NCI-H1694 treated with DMSO at 0.1 percent for 48 hours (cell line): ENCODE measurements at regions not wholly inside any gene's neighbourhood (a gene's known extent, or its start where the extent isn't known, plus 50 kb on each side); places are given as distances from the start of the nearest gene placed in this dataset.
A peak's percentile ranks its signal among the peaks of the same experiment; 100 is the strongest.

Source experiments
- DNase-seq: peaks from one replicate; lab custom pipeline; 2025; lab: John Stamatoyannopoulos, UW

DNA sequence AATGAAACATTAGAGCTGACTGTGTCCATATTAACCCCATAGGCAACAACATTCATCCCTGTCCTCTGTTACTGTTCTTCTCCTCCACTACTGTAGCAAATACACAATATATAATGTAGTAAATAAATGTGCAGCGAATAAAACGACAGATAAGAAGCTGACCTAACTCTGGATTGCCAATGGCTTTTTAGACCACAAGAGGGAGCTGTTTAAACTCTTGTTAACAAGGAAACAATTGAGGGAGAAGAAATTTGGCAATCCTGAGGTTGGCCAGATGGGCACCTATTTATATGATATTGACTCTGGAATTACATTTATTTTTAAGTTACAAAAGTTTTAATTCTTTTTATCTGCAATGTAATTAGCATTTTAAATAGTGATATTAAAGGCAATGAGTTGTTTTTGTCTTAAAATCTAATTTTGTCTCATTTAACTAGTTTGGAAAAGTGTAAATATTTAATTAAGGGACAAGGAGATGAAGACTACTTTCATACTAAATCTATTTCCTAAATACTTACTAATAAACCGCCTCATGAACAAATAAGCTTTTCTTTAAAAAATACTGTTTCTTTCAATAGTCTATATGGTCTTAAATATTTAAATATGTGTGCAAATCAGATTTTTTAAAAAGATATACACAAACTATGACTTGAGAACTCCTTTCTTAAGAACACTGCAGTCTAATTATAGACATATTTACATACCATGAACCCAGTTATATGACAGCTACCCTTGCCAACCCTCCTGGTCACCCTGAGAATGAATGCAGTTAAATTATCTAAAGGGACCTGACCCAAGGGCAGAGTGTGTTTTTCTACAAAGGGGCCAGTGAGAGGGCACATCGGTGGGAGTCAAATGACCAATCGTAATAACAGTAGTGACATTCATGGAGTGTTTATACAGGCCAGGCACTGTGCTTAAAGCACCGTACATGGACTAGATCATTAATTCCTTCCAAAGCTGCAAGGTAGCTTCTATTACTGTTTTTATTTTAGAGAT lies 52.9 kb upstream of the HPF1 start:
- peak; percentile 61 for DNase-seq

DNA sequence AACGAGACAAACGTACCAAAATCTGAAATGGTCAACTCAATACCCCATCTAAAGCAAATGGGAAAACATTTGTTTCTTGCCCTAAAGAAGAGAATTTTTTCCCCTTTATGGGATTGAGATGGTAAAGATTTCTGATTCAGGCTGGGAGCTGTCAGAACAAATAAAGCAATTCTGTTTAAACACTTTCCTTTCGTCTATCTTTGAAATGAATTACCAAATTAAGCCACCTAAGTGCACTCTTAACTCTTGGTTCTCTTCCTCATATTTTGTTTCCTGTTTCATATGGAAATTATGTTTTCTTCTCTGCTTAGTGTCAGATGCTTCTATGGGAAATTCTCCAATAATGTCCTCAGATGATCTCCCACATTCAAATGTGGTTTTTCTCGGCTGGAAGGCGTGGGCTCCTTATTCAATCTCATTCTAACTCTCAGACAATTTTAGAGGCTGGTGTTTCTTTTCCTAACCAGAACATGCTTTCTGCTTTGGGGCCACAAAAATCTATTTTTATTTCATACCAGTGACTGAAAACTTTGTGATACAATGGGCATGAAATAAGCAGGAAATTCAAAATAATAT lies 50.3 kb upstream of the HPF1 start:
- DNase-seq: no peak
